PC-9 (cell line): ENCODE measurements at regions not wholly inside any gene's neighbourhood (a gene's known extent, or its start where the extent isn't known, plus 50 kb on each side); places are given as distances from the start of the nearest gene placed in this dataset.

Experiments
- BruUV-seq: library from RNA; stranded (reverse); fragments of 400-500 nt; replicated peaks from 2 replicates; lab custom pipeline; 2021; lab: Mats Ljungman, UMichigan
- CTCF ChIA-PET: fragments of 300-600 bp; sonication (Branson Sonifier 250); formaldehyde crosslinking; loops from one replicate; lab custom pipeline; 2022; ENCODE audit warnings: antibody characterized with exemption; lab: Charles Lee
- POLR2A ChIA-PET: fragments of 300-600 bp; sonication (Branson Sonifier 250); formaldehyde crosslinking; loops from one replicate; lab custom pipeline; 2022; ENCODE audit warnings: antibody characterized with exemption; ENCODE audit not compliant: unreplicated experiment; lab: Charles Lee
- DNase-seq, 2 experiments: peaks; one replicate each; pipeline versions ENCODE4 v3.0.0 to v3.0.0-alpha.2; 2015 to 2022; ENCODE audit warnings: mixed read lengths in 1 of 2
- H2AFZ ChIP-seq: fragments of 200-600 bp; sonication (generic); 2 replicates; pipeline ENCODE4 v1.8.1; 2017; ENCODE audit warnings: antibody characterized with exemption
- H3F3A ChIP-seq: fragments of 200-600 bp; sonication (generic); 2 replicates; pipeline ENCODE4 v1.8.1; 2017; ENCODE audit warnings: antibody characterized with exemption, mild to moderate bottlenecking, low read depth; ENCODE audit not compliant: insufficient read depth
- H3K27ac ChIP-seq: fragments of 200-600 bp; sonication (generic); 2 replicates; pipeline ENCODE4 v1.6.1; 2016; ENCODE audit warnings: mixed run types
- H3K27me3 ChIP-seq: fragments of 200-600 bp; sonication (generic); 2 replicates; pipeline ENCODE4 v1.6.1; 2016; ENCODE audit warnings: low read depth, mixed run types; ENCODE audit not compliant: insufficient read depth
- H3K36me3 ChIP-seq: fragments of 200-600 bp; sonication (generic); 2 replicates; pipeline ENCODE4 v1.6.1; 2016; ENCODE audit warnings: low read depth, mixed run types
- H3K4me1 ChIP-seq: fragments of 200-600 bp; sonication (generic); replicated peaks from 2 replicates; pipeline ENCODE4 v1.6.1; 2016; ENCODE audit warnings: mixed run types; ENCODE audit not compliant: insufficient read depth
- H3K4me2 ChIP-seq: fragments of 200-600 bp; sonication (generic); 2 replicates; pipeline ENCODE4 v1.6.1; 2017; ENCODE audit warnings: mixed run types
- H3K4me3 ChIP-seq: fragments of 200-600 bp; sonication (generic); 2 replicates; pipeline ENCODE4 v1.6.1; 2016; ENCODE audit warnings: mixed run types
- H3K79me2 ChIP-seq: fragments of 200-600 bp; sonication (generic); 2 replicates; pipeline ENCODE4 v1.6.1; 2017; ENCODE audit warnings: low read depth, mixed run types
- H3K9me2 ChIP-seq: fragments of 200-600 bp; sonication (generic); 2 replicates; pipeline ENCODE4 v1.8.1; 2017; ENCODE audit warnings: mild to moderate bottlenecking; ENCODE audit not compliant: insufficient read depth
- H3K9me3 ChIP-seq: fragments of 200-600 bp; sonication (generic); 2 replicates; pipeline ENCODE4 v1.8.1; 2016; ENCODE audit warnings: low read depth; ENCODE audit not compliant: insufficient read depth
- H4K20me1 ChIP-seq: fragments of 200-600 bp; sonication (generic); 2 replicates; pipeline ENCODE4 v1.8.1; 2017; ENCODE audit not compliant: insufficient read depth
- CTCF ChIP-seq: fragments of 200-600 bp; sonication (generic); conservative IDR thresholded peaks from 2 replicates; pipeline ENCODE4 v1.6.1; 2017; ENCODE audit warnings: mixed run types, antibody characterized with exemption, mild to moderate bottlenecking, moderate library complexity
- EZH2 ChIP-seq: fragments of 200-600 bp; sonication (generic); IDR thresholded peaks from 2 replicates; pipeline ENCODE4 v1.8.0; 2017; ENCODE audit warnings: antibody characterized with exemption, low read depth
- intact Hi-C: fragments of 100-400 bp; cut with micrococcal nuclease; formaldehyde crosslinking; loops from one replicate; pipeline ENCODE4 v1.10.0; 2022; ENCODE audit not compliant: unreplicated experiment

DNA sequence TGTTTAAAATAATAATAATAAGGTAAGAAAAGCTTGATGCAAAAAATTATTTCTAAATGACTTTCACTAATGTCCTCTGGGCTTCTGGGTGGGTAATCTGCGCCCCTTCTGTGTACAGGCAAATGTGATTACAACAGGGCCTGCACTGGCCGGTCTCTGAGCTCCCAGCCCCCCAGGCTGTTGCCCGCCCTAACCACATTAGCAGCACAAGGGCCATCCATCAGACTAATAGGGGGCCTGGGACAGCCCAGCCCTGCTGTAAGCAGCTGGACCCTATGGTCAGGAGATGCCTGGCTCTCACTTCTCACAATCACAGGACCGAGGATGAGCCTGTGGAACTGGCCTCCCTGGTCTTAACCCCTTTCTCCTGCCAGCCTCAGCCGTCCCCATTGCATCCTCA, 388.4 kb downstream of the BUD13 start:
- peaks cover 51% of the 10 kb centered on the region for H3K27me3 ChIP-seq
- no peak overlapping the region for H3K4me3 ChIP-seq
- ChIA-PET POLR2A (no interaction called here), CTCF (no interaction called here)
- H3K36me3 ChIP-seq, result no peaks in the 10 kb centered on the region
- H3K9me3 ChIP-seq, result no peaks in the 10 kb centered on the region
- no peak for DNase-seq
- no peak overlapping the region for H2AFZ ChIP-seq
- H4K20me1 ChIP-seq, result no peaks in the 10 kb centered on the region
- intact Hi-C loops, result no loop called here
- H3K4me1 ChIP-seq, result no peaks in the 10 kb centered on the region
- no peaks in the 10 kb centered on the region for H3F3A ChIP-seq
- H3K79me2 ChIP-seq, result no peaks in the 10 kb centered on the region
- no peak overlapping the region for H3K27ac ChIP-seq
- no peak for TF ChIP-seq CTCF
- TF ChIP-seq EZH2, result no peak
- H3K9me2 ChIP-seq, result no peaks in the 10 kb centered on the region
- no peak overlapping the region for H3K4me2 ChIP-seq
- no TSS peak for BruUV-seq

DNA sequence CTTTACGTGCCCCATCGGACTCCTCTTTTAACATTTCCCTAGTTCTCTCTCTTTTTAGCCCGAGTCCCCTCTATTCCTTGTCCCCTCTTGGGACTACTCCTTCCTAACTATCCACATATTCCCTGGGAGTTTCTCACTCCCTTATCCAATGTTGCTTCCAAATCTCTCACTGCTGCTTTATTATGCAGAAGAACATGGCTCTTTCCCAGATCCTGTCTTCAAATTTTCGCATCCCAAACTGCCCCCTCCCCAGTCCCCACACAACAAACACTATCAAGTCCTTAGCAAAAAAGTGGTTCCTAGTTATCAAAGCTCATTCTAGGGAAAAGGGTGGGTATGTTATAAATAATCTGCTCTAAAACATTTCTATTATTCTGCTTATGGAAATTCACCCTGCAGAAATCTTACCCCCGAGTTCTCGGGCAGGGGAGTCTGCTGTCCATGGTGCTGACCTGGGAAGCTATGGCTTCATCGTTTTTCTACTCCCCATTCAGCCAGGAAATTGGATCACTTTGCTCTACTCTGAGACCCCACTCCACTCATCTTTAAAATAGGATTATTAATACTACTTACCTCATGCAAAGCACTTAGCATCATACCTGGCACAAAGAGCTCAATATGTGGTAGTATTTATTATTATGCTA, 393.5 kb downstream of the BUD13 start:
- Histone ChIP-seq H3K27me3 (peaks cover 8% of the 10 kb centered on the region), H3K79me2 (no peaks in the 10 kb centered on the region), H3K9me3 (no peaks in the 10 kb centered on the region), H3K27ac (no peak overlapping the region), H2AFZ (no peak overlapping the region), H4K20me1 (no peaks in the 10 kb centered on the region; the same call in 1 of the 2 replicates), H3K36me3 (no peaks in the 10 kb centered on the region), H3K9me2 (no peaks in the 10 kb centered on the region), H3K4me3 (no peak overlapping the region), H3K4me1 (no peaks in the 10 kb centered on the region), H3K4me2 (no peak overlapping the region), H3F3A (no peaks in the 10 kb centered on the region)
- POLR2A ChIA-PET, result no interaction called here
- intact Hi-C loops, result no loop called here
- no TSS peak for BruUV-seq
- peak in 1 of 2 experiments; percentile 2 for DNase-seq
- CTCF ChIA-PET, result no interaction called here
- TF ChIP-seq EZH2 (no peak), CTCF (no peak)

GRCh38 chr11:116376547-116376946, 396.2 kb downstream of the BUD13 start:
- TF ChIP-seq EZH2 (no peak), CTCF (no peak)
- no peaks in the 10 kb centered on the region for H3K9me3 ChIP-seq
- no peak overlapping the region for H3K4me3 ChIP-seq
- ChIA-PET POLR2A (no interaction called here), CTCF (no interaction called here)
- H3K4me2 ChIP-seq, result no peak overlapping the region
- no peaks in the 10 kb centered on the region; the same call in 1 of the 2 replicates for H4K20me1 ChIP-seq
- no peak for DNase-seq
- no peaks in the 10 kb centered on the region for H3K4me1 ChIP-seq
- no peaks in the 10 kb centered on the region for H3K36me3 ChIP-seq
- intact Hi-C loops, result no loop called here
- no peak overlapping the region for H2AFZ ChIP-seq
- H3K9me2 ChIP-seq, result no peaks in the 10 kb centered on the region
- H3F3A ChIP-seq, result no peaks in the 10 kb centered on the region
- BruUV-seq, result no TSS peak
- H3K27ac ChIP-seq, result no peak overlapping the region
- H3K79me2 ChIP-seq, result no peaks in the 10 kb centered on the region
- H3K27me3 ChIP-seq, result no peaks in the 10 kb centered on the region
